IPS-NIHi7 (cell line): ENCODE measurements at regions not wholly inside any gene's neighbourhood (a gene's known extent, or its start where the extent isn't known, plus 50 kb on each side); places are given as distances from the start of the nearest gene placed in this dataset.
"Not testable (repeated sequence)": the region's sequence is repeated elsewhere in the genome, so short reads cannot be mapped to it uniquely, and the experiment has no call there.

ENCODE experiments used
- DNase-seq: peaks from one replicate; pipeline ENCODE4 v3.0.0; 2012; ENCODE audit warnings: mixed read lengths; ENCODE audit errors: extremely low spot score

- DNase-seq, result peak; percentile 12
Measured at GRCh38 chrX:65971151-65971550, 68.7 kb downstream of the VSIG4 start.

- DNase-seq, result not testable (repeated sequence)
Measured at GRCh38 chrX:65967159-65967558, 72.7 kb downstream of the VSIG4 start.

- no peak for DNase-seq
Measured at GRCh38 chrX:65961714-65962113, 78.2 kb downstream of the VSIG4 start.

GRCh38 chrX:65948103-65948502 lies 91.8 kb downstream of the VSIG4 start:
- no peak for DNase-seq

GRCh38 chrX:65941775-65942174 lies 98.1 kb downstream of the VSIG4 start:
- DNase-seq, result no peak

- DNase-seq, result no peak
Measured at GRCh38 chrX:65933085-65933589, 106.7 kb downstream of the VSIG4 start.

GRCh38 chrX:65932173-65933084 lies 107.5 kb downstream of the VSIG4 start:
- no peak for DNase-seq

GRCh38 chrX:65928522-65928921 lies 111.4 kb downstream of the VSIG4 start:
- DNase-seq, result no peak

GRCh38 chrX:65927386-65927785 lies 112.5 kb downstream of the VSIG4 start:
- DNase-seq, result not testable (repeated sequence)

GRCh38 chrX:65926095-65927019 lies 113.5 kb downstream of the VSIG4 start:
- DNase-seq, result no peak

- no peak for DNase-seq
Measured at GRCh38 chrX:65925592-65925991, 114.3 kb downstream of the VSIG4 start.

- no peak for DNase-seq
Measured at GRCh38 chrX:65925005-65925404, 114.9 kb downstream of the VSIG4 start.

GRCh38 chrX:65921363-65921762 lies 118.5 kb downstream of the VSIG4 start:
- no peak for DNase-seq

- DNase-seq, result no peak
Measured at GRCh38 chrX:65920620-65921019, 119.3 kb downstream of the VSIG4 start.

GRCh38 chrX:65910899-65911298 lies 129.0 kb downstream of the VSIG4 start:
- no peak for DNase-seq

GRCh38 chrX:65903750-65904149 lies 136.1 kb downstream of the VSIG4 start:
- no peak for DNase-seq

- no peak for DNase-seq
Measured at GRCh38 chrX:65902011-65902410, 137.9 kb downstream of the VSIG4 start.

GRCh38 chrX:65900850-65901844 lies 138.7 kb downstream of the VSIG4 start:
- no peak for DNase-seq

GRCh38 chrX:65894133-65894532 lies 145.7 kb downstream of the VSIG4 start:
- DNase-seq, result no peak

- DNase-seq, result not testable (repeated sequence)
Measured at GRCh38 chrX:65891817-65892216, 148.1 kb downstream of the VSIG4 start.

GRCh38 chrX:65888150-65888549 lies 151.7 kb downstream of the VSIG4 start:
- DNase-seq, result not testable (repeated sequence)
